ENCODE measurements at regions not wholly inside any gene's neighbourhood (a gene's known extent, or its start where the extent isn't known, plus 50 kb on each side); places are given as distances from the start of the nearest gene placed in this dataset.

- Histone ChIP-seq H3K4me2 (ENCODE audit: low read length) (no peak overlapping the region), H3K79me2 (ENCODE audit: control insufficient read depth, low read length) (no peaks in the 10 kb centered on the region), H3K4me3 (ENCODE audit: low read length) (no peak overlapping the region), H3K9me2 (replicated peaks; ENCODE audit: control insufficient read depth, low read length) (no peaks in the 10 kb centered on the region), H4K20me1 (ENCODE audit: control insufficient read depth, insufficient read depth, low read depth, low read length) (no peaks in the 10 kb centered on the region), H3F3A (ENCODE audit: control insufficient read depth, insufficient read depth) (no peaks in the 10 kb centered on the region), H3K27ac (ENCODE audit: low read depth, low read length) (no peak overlapping the region), H3K9me3 (ENCODE audit: control insufficient read depth, insufficient read depth, low read length) (no peaks in the 10 kb centered on the region), H3K4me1 (ENCODE audit: control insufficient read depth, low read length) (no peaks in the 10 kb centered on the region), H3K36me3 (ENCODE audit: control insufficient read depth, low read length) (no peaks in the 10 kb centered on the region), H3K27me3 (ENCODE audit: control insufficient read depth, low read length) (no peaks in the 10 kb centered on the region)
- TF ChIP-seq CTCF (IDR thresholded peaks at IDR 0.05; ENCODE audit: low read depth, low read length, poor library complexity, severe bottlenecking) = no peak
- no peak for TF ChIP-seq EZH2phosphoT487 (IDR thresholded peaks at IDR 0.05; ENCODE audit: borderline replicate concordance, low read length)
Observed at GRCh38 chr4:66404141-66404540, 733.9 kb upstream of the EPHA5 start.

- TF ChIP-seq EZH2phosphoT487 (IDR thresholded peaks at IDR 0.05; ENCODE audit: borderline replicate concordance, low read length) (no peak), CTCF (IDR thresholded peaks at IDR 0.05; ENCODE audit: low read depth, low read length, poor library complexity, severe bottlenecking) (no peak)
- no peaks in the 10 kb centered on the region for H4K20me1 ChIP-seq (ENCODE audit: control insufficient read depth, insufficient read depth, low read depth, low read length)
- no peaks in the 10 kb centered on the region for H3K27me3 ChIP-seq (ENCODE audit: control insufficient read depth, low read length)
- H3K36me3 ChIP-seq (ENCODE audit: control insufficient read depth, low read length) = no peaks in the 10 kb centered on the region
- no peaks in the 10 kb centered on the region for H3F3A ChIP-seq (ENCODE audit: control insufficient read depth, insufficient read depth)
- H3K27ac ChIP-seq (ENCODE audit: low read depth, low read length) = no peak overlapping the region
- no peaks in the 10 kb centered on the region for H3K9me3 ChIP-seq (ENCODE audit: control insufficient read depth, insufficient read depth, low read length)
- no peaks in the 10 kb centered on the region for H3K79me2 ChIP-seq (ENCODE audit: control insufficient read depth, low read length)
- no peaks in the 10 kb centered on the region for H3K4me1 ChIP-seq (ENCODE audit: control insufficient read depth, low read length)
- H3K4me2 ChIP-seq (ENCODE audit: low read length) = no peak overlapping the region
- no peak overlapping the region for H3K4me3 ChIP-seq (ENCODE audit: low read length)
- no peaks in the 10 kb centered on the region for H3K9me2 ChIP-seq (replicated peaks; ENCODE audit: control insufficient read depth, low read length)
Observed at GRCh38 chr4:66376921-66377320, 706.6 kb upstream of the EPHA5 start.

GRCh38 chr4:66376396-66376795 is 706.1 kb upstream of the EPHA5 start:
- TF ChIP-seq EZH2phosphoT487 (IDR thresholded peaks at IDR 0.05; ENCODE audit: borderline replicate concordance, low read length) = no peak
- no peak for TF ChIP-seq CTCF (IDR thresholded peaks at IDR 0.05; ENCODE audit: low read depth, low read length, poor library complexity, severe bottlenecking)
- Histone ChIP-seq H3F3A (ENCODE audit: control insufficient read depth, insufficient read depth) (no peaks in the 10 kb centered on the region), H3K9me2 (replicated peaks; ENCODE audit: control insufficient read depth, low read length) (no peaks in the 10 kb centered on the region), H3K27me3 (ENCODE audit: control insufficient read depth, low read length) (no peaks in the 10 kb centered on the region), H3K9me3 (ENCODE audit: control insufficient read depth, insufficient read depth, low read length) (no peaks in the 10 kb centered on the region), H3K4me1 (ENCODE audit: control insufficient read depth, low read length) (no peaks in the 10 kb centered on the region), H3K27ac (ENCODE audit: low read depth, low read length) (no peak overlapping the region), H3K4me2 (ENCODE audit: low read length) (no peak overlapping the region), H4K20me1 (ENCODE audit: control insufficient read depth, insufficient read depth, low read depth, low read length) (no peaks in the 10 kb centered on the region), H3K79me2 (ENCODE audit: control insufficient read depth, low read length) (no peaks in the 10 kb centered on the region), H3K4me3 (ENCODE audit: low read length) (no peak overlapping the region), H3K36me3 (ENCODE audit: control insufficient read depth, low read length) (no peaks in the 10 kb centered on the region)

GRCh38 chr4:66373268-66373667 is 703.0 kb upstream of the EPHA5 start:
- H3K4me3 ChIP-seq (ENCODE audit: low read length) = no peak overlapping the region
- no peaks in the 10 kb centered on the region for H3K9me3 ChIP-seq (ENCODE audit: control insufficient read depth, insufficient read depth, low read length)
- no peaks in the 10 kb centered on the region for H4K20me1 ChIP-seq (ENCODE audit: control insufficient read depth, insufficient read depth, low read depth, low read length)
- H3K27me3 ChIP-seq (ENCODE audit: control insufficient read depth, low read length) = no peaks in the 10 kb centered on the region
- H3K4me1 ChIP-seq (ENCODE audit: control insufficient read depth, low read length) = no peaks in the 10 kb centered on the region
- TF ChIP-seq EZH2phosphoT487 (IDR thresholded peaks at IDR 0.05; ENCODE audit: borderline replicate concordance, low read length) (no peak), CTCF (IDR thresholded peaks at IDR 0.05; ENCODE audit: low read depth, low read length, poor library complexity, severe bottlenecking) (no peak)
- H3K9me2 ChIP-seq (replicated peaks; ENCODE audit: control insufficient read depth, low read length) = no peaks in the 10 kb centered on the region
- H3K4me2 ChIP-seq (ENCODE audit: low read length) = no peak overlapping the region
- no peaks in the 10 kb centered on the region for H3F3A ChIP-seq (ENCODE audit: control insufficient read depth, insufficient read depth)
- H3K27ac ChIP-seq (ENCODE audit: low read depth, low read length) = no peak overlapping the region
- H3K79me2 ChIP-seq (ENCODE audit: control insufficient read depth, low read length) = no peaks in the 10 kb centered on the region
- H3K36me3 ChIP-seq (ENCODE audit: control insufficient read depth, low read length) = no peaks in the 10 kb centered on the region
